Parathyroid adenoma (tissue), 2 donors: ENCODE measurements at regions not wholly inside any gene's neighbourhood (a gene's known extent, or its start where the extent isn't known, plus 50 kb on each side); places are given as distances from the start of the nearest gene placed in this dataset.

Experiments used
- H2AFZ ChIP-seq: fragments of 300-600 bp; sonication (generic); one replicate; pipeline ENCODE4 v1.7.0; 2017; ENCODE audit warnings: antibody characterized with exemption, mild to moderate bottlenecking
- H3K27ac ChIP-seq: fragments of 300-600 bp; sonication (generic); one replicate; pipeline ENCODE4 v1.7.0; 2017
- H3K27me3 ChIP-seq: fragments of 300-600 bp; sonication (generic); one replicate; pipeline ENCODE4 v1.7.0; 2017; ENCODE audit warnings: low read length; ENCODE audit not compliant: control insufficient read depth, insufficient read depth
- H3K36me3 ChIP-seq: fragments of 300-600 bp; sonication (generic); one replicate; pipeline ENCODE4 v1.7.0; 2017; ENCODE audit warnings: low read length; ENCODE audit not compliant: control insufficient read depth, insufficient read depth
- H3K4me1 ChIP-seq: fragments of 300-600 bp; sonication (generic); one replicate; pipeline ENCODE4 v1.7.0; 2017; ENCODE audit warnings: control low read depth
- H3K4me2 ChIP-seq: fragments of 300-600 bp; sonication (generic); one replicate; pipeline ENCODE4 v1.7.0; 2017; ENCODE audit warnings: low read length
- H3K4me3 ChIP-seq: fragments of 300-600 bp; sonication (generic); one replicate; pipeline ENCODE4 v1.7.0; 2017; ENCODE audit warnings: low read depth, low read length
- H3K79me2 ChIP-seq: fragments of 300-600 bp; sonication (generic); one replicate; pipeline ENCODE4 v1.7.0; 2017; ENCODE audit warnings: control low read depth
- H3K9ac ChIP-seq: fragments of 300-600 bp; sonication (generic); one replicate; pipeline ENCODE4 v1.7.0; 2017; ENCODE audit warnings: mild to moderate bottlenecking
- H3K9me3 ChIP-seq: fragments of 300-600 bp; sonication (generic); one replicate; pipeline ENCODE4 v1.7.0; 2017; ENCODE audit warnings: low read length; ENCODE audit not compliant: control insufficient read depth
- CTCF ChIP-seq: fragments of 300-600 bp; sonication (generic); IDR thresholded peaks from one replicate; pipeline ENCODE4 v1.7.0; 2017; ENCODE audit warnings: antibody characterized with exemption, mild to moderate bottlenecking
- donor health status: primary hyperparathyroidism.

GRCh38 chr2:167900435-167901114 is 346.8 kb downstream of the STK39 start:
- H3K9me3 ChIP-seq, result no peaks in the 10 kb centered on the region
- H3K9ac ChIP-seq, result no peak overlapping the region
- no peaks in the 10 kb centered on the region for H3K27me3 ChIP-seq
- H3K4me2 ChIP-seq, result no peak overlapping the region
- H3K36me3 ChIP-seq, result no peaks in the 10 kb centered on the region
- H2AFZ ChIP-seq, result no peak overlapping the region
- no peak overlapping the region for H3K4me3 ChIP-seq
- TF ChIP-seq CTCF, result no peak
- no peaks in the 10 kb centered on the region for H3K4me1 ChIP-seq
- H3K79me2 ChIP-seq, result no peaks in the 10 kb centered on the region
- H3K27ac ChIP-seq, result no peak overlapping the region

DNA sequence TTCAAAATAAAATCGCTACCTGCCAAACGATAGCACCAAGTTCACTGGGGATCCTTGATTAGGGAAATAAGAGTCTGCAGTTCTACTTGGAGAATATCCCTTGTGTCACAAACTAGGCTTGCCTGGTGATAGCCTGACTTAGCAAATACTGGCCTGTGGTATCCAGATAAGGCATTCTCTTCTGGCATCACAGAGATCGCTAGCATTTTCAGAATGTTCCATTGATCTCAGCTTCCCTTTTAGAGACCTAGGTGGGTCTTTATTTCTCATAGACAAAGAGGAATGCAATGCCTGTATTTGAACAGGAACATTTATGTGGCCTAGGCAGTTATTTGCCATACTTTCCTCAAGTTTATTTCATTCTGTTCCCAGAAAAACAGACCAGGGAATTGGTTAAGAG is 349.1 kb downstream of the STK39 start:
- Histone ChIP-seq H3K9me3 (no peaks in the 10 kb centered on the region), H3K36me3 (no peaks in the 10 kb centered on the region), H3K27ac (no peak overlapping the region), H2AFZ (no peak overlapping the region), H3K4me1 (no peaks in the 10 kb centered on the region), H3K4me2 (no peak overlapping the region), H3K79me2 (no peaks in the 10 kb centered on the region), H3K27me3 (no peaks in the 10 kb centered on the region), H3K4me3 (no peak overlapping the region), H3K9ac (no peak overlapping the region)
- no peak for TF ChIP-seq CTCF

DNA sequence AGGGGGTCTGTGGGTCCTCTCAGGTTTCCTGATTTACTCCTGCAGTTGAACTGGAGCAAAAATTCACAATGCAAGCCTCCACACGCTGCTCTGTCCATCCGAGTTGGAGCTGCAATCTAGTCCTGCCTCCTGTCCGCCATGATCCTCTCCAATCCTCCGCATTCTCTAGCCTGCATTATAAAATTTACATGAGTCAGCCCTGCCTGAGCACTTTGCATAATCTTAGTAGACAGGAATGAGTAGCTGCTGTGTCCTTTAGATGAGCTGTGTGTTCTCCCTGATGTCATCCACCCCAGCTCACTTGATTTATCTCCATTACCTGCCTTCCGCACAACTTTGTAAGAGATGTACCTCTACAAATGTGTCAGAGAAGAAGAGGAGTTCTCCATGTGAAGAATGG is 355.6 kb downstream of the STK39 start:
- Histone ChIP-seq H3K4me3 (no peak overlapping the region), H3K27me3 (no peaks in the 10 kb centered on the region), H3K4me2 (no peak overlapping the region), H3K4me1 (no peaks in the 10 kb centered on the region), H3K9me3 (no peaks in the 10 kb centered on the region), H2AFZ (no peak overlapping the region), H3K9ac (no peak overlapping the region), H3K27ac (no peak overlapping the region), H3K79me2 (no peaks in the 10 kb centered on the region), H3K36me3 (no peaks in the 10 kb centered on the region)
- no peak for TF ChIP-seq CTCF

DNA sequence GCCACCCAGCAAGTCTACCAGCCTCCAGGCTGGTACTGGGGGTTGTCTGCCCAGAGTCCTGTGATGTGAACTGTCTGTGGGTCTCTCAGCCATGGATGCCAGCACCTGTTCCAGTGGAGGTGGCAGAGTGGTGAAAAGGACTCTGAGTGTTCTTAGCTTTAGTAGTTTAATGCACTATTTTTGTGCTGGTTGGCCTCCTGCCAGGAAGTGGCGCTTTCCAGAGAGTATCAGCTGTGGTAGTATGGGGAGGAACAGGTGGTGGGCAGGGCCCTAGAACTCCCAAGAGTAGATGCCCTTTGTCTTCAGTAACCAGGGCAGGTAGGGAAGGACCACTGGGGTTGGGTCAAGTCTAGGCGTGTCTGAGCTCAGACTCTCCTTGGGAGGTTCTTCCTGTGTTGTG is 356.7 kb downstream of the STK39 start:
- Histone ChIP-seq H3K27ac (no peak overlapping the region), H3K9me3 (no peaks in the 10 kb centered on the region), H2AFZ (no peak overlapping the region), H3K79me2 (no peaks in the 10 kb centered on the region), H3K36me3 (no peaks in the 10 kb centered on the region), H3K27me3 (no peaks in the 10 kb centered on the region), H3K4me2 (no peak overlapping the region), H3K4me3 (no peak overlapping the region), H3K4me1 (no peaks in the 10 kb centered on the region), H3K9ac (no peak overlapping the region)
- no peak for TF ChIP-seq CTCF

DNA sequence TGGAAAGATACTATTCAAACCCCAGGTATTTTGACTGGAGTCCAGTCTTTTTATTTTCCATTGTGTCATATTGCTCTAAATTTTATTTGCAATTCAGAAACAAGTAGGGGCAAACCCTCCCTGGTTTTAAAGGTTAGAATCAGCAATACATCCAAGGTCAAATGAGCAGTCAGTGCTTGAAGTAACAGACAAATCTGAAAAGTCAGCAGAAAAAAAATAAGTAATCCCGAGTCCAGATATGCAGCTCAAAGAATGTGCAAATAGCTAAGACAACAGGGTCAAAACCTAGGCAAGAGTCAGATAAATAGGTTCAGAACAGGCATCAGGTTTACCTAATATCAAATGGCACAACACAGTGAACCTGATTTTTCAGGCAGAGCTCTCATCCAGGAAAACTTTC is 367.0 kb downstream of the STK39 start:
- no peaks in the 10 kb centered on the region for H3K9me3 ChIP-seq
- TF ChIP-seq CTCF, result no peak
- H3K4me3 ChIP-seq, result no peak overlapping the region
- H3K4me2 ChIP-seq, result no peak overlapping the region
- no peak overlapping the region for H3K9ac ChIP-seq
- no peak overlapping the region for H2AFZ ChIP-seq
- no peaks in the 10 kb centered on the region for H3K4me1 ChIP-seq
- no peaks in the 10 kb centered on the region for H3K79me2 ChIP-seq
- H3K27me3 ChIP-seq, result no peaks in the 10 kb centered on the region
- no peak overlapping the region for H3K27ac ChIP-seq
- H3K36me3 ChIP-seq, result no peaks in the 10 kb centered on the region
